Neural progenitor cell (in vitro differentiated cells): ENCODE measurements at regions not wholly inside any gene's neighbourhood (a gene's known extent, or its start where the extent isn't known, plus 50 kb on each side); places are given as distances from the start of the nearest gene placed in this dataset.

Experiments used
- DNase-seq: peaks from one replicate; pipeline ENCODE4 v3.0.0-alpha.2; 2016; ENCODE audit warnings: low spot score
- H2AFZ ChIP-seq: fragments of 200-600 bp; sonication (generic); replicated peaks from 2 replicates; pipeline ENCODE4 v1.6.1; 2016; ENCODE audit warnings: antibody characterized with exemption
- H3F3A ChIP-seq: fragments of 200-600 bp; sonication (generic); 2 replicates; pipeline ENCODE4 v1.6.1; 2016; ENCODE audit warnings: antibody characterized with exemption, low read depth
- H3K27ac ChIP-seq: fragments of 200-600 bp; sonication (generic); 2 replicates; pipeline ENCODE4 v1.5.1; 2016; ENCODE audit warnings: mild to moderate bottlenecking
- H3K27me3 ChIP-seq: fragments of 200-600 bp; sonication (generic); 2 replicates; pipeline ENCODE4 v1.6.1; 2016; ENCODE audit warnings: mild to moderate bottlenecking, moderate library complexity
- H3K36me3 ChIP-seq: fragments of 200-600 bp; sonication (generic); 2 replicates; pipeline ENCODE4 v1.5.1; 2016
- H3K4me1 ChIP-seq: fragments of 200-600 bp; sonication (generic); 2 replicates; pipeline ENCODE4 v1.6.1; 2016; ENCODE audit warnings: mixed run types
- H3K4me2 ChIP-seq: fragments of 200-600 bp; sonication (generic); 2 replicates; pipeline ENCODE4 v1.6.1; 2016
- H3K4me3 ChIP-seq: fragments of 200-600 bp; sonication (generic); 2 replicates; pipeline ENCODE4 v1.5.1; 2016
- H3K79me2 ChIP-seq: fragments of 200-600 bp; sonication (generic); 2 replicates; pipeline ENCODE4 v1.6.1; 2016; ENCODE audit warnings: low read depth
- H3K9ac ChIP-seq: fragments of 200-600 bp; sonication (generic); 2 replicates; pipeline ENCODE4 v1.6.1; 2016
- H3K9me3 ChIP-seq: fragments of 200-600 bp; sonication (generic); 2 replicates; pipeline ENCODE4 v1.5.1; 2016; ENCODE audit warnings: low read depth
- H4K20me1 ChIP-seq: fragments of 200-600 bp; sonication (generic); 2 replicates; pipeline ENCODE4 v1.6.1; 2016; ENCODE audit warnings: low read depth
- H3K27ac Mint-ChIP-seq: 3 replicates; pipeline ENCODE4 v1.8.0; 2021; ENCODE audit warnings: mixed read lengths
- H3K27me3 Mint-ChIP-seq: 2 replicates; pipeline ENCODE4 v1.8.0; 2022; ENCODE audit warnings: low read depth, mild to moderate bottlenecking, inconsistent platforms, moderate library complexity, mixed read lengths; ENCODE audit not compliant: insufficient read depth
- H3K36me3 Mint-ChIP-seq: 3 replicates; pipeline ENCODE4 v1.8.0; 2021; ENCODE audit warnings: mixed read lengths
- H3K4me1 Mint-ChIP-seq: 3 replicates; pipeline ENCODE4 v1.8.0; 2021; ENCODE audit warnings: mixed read lengths
- H3K4me3 Mint-ChIP-seq: 3 replicates; pipeline ENCODE4 v1.8.0; 2021; ENCODE audit warnings: mild to moderate bottlenecking, moderate library complexity, mixed read lengths
- H3K9me3 Mint-ChIP-seq: 3 replicates; pipeline ENCODE4 v1.8.0; 2020; ENCODE audit warnings: mixed read lengths
- EZH2 ChIP-seq: fragments of 200-600 bp; sonication (generic); IDR thresholded peaks from 2 replicates; pipeline ENCODE4 v1.6.1; 2017; ENCODE audit warnings: antibody characterized with exemption, mild to moderate bottlenecking, moderate library complexity
- EZH2phosphoT487 ChIP-seq: fragments of 200-600 bp; sonication (generic); IDR thresholded peaks from 2 replicates; pipeline ENCODE4 v1.6.1; 2017; ENCODE audit warnings: antibody characterized with exemption
- TF ChIP-seq, protein P1 (sequence below): fragments of 200-600 bp; sonication (generic); IDR thresholded peaks from 2 replicates; pipeline ENCODE4 v1.5.1; 2017; ENCODE audit warnings: antibody characterized with exemption, mild to moderate bottlenecking

- Histone ChIP-seq H3K9ac (no peak overlapping the region), H3K27ac (no peak overlapping the region), H3K79me2 (no peaks in the 10 kb centered on the region), H4K20me1 (no peaks in the 10 kb centered on the region), H3F3A (no peaks in the 10 kb centered on the region), H3K4me2 (no peak overlapping the region), H3K27me3 (no peaks in the 10 kb centered on the region), H3K36me3 (no peaks in the 10 kb centered on the region), H3K4me3 (no peak overlapping the region), H2AFZ (no peak overlapping the region), H3K4me1 (no peaks in the 10 kb centered on the region), H3K9me3 (no peaks in the 10 kb centered on the region)
- peaks cover 2% of the 10 kb centered on the region for H3K9me3 Mint-ChIP-seq
- no peaks in the 10 kb centered on the region for H3K36me3 Mint-ChIP-seq
- H3K4me3 Mint-ChIP-seq, result no peak overlapping the region
- DNase-seq, result no peak
- no peaks in the 10 kb centered on the region for H3K27me3 Mint-ChIP-seq
- no peak for TF ChIP-seq EZH2phosphoT487
- no peak for TF ChIP-seq EZH2
- TF ChIP-seq, protein P1, sequence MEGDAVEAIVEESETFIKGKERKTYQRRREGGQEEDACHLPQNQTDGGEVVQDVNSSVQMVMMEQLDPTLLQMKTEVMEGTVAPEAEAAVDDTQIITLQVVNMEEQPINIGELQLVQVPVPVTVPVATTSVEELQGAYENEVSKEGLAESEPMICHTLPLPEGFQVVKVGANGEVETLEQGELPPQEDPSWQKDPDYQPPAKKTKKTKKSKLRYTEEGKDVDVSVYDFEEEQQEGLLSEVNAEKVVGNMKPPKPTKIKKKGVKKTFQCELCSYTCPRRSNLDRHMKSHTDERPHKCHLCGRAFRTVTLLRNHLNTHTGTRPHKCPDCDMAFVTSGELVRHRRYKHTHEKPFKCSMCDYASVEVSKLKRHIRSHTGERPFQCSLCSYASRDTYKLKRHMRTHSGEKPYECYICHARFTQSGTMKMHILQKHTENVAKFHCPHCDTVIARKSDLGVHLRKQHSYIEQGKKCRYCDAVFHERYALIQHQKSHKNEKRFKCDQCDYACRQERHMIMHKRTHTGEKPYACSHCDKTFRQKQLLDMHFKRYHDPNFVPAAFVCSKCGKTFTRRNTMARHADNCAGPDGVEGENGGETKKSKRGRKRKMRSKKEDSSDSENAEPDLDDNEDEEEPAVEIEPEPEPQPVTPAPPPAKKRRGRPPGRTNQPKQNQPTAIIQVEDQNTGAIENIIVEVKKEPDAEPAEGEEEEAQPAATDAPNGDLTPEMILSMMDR, result no peak
- H3K27ac Mint-ChIP-seq, result no peak overlapping the region
- no peaks in the 10 kb centered on the region for H3K4me1 Mint-ChIP-seq
These were observed 453.2 kb upstream of the EPHA6 start for GRCh38 chr3:96361241-96361640.

DNA sequence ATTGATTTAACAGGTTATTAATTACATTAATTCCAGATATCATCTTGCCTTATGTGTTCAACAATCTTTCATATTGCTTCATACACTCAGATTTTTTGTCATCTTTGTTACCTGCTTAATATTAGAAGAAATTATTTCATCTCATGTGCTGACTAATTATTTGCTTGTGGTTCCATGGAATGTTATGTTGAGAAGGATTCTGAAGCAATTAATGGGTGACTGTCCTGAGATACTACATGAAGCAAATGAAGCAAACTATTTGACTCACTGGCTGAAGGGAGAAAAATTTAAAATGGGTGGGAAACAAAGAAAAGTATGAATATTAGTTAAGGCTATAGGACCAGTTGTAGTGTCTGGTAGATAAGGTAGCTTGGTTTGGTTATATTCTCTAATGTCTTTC lies 443.8 kb upstream of the EPHA6 start:
- Histone ChIP-seq H3K4me1 (no peaks in the 10 kb centered on the region), H3K27me3 (no peaks in the 10 kb centered on the region), H3K9ac (no peak overlapping the region), H4K20me1 (no peaks in the 10 kb centered on the region), H3K9me3 (no peaks in the 10 kb centered on the region), H3K27ac (no peak overlapping the region), H3F3A (no peaks in the 10 kb centered on the region), H3K4me3 (no peak overlapping the region), H3K79me2 (no peaks in the 10 kb centered on the region), H3K36me3 (no peaks in the 10 kb centered on the region), H3K4me2 (no peak overlapping the region), H2AFZ (no peak overlapping the region)
- Mint-ChIP-seq H3K27me3 (peaks cover 2% of the 10 kb centered on the region), H3K36me3 (no peaks in the 10 kb centered on the region), H3K4me3 (no peak overlapping the region), H3K9me3 (no peaks in the 10 kb centered on the region), H3K27ac (no peak overlapping the region), H3K4me1 (no peaks in the 10 kb centered on the region)
- TF ChIP-seq EZH2 (no peak), EZH2phosphoT487 (no peak)
- TF ChIP-seq, protein P1, result no peak
- no peak for DNase-seq

GRCh38 chr3:96410006-96410730 lies 404.2 kb upstream of the EPHA6 start:
- no peaks in the 10 kb centered on the region for H3K27me3 Mint-ChIP-seq
- Histone ChIP-seq H3F3A (no peaks in the 10 kb centered on the region), H3K27me3 (no peaks in the 10 kb centered on the region), H3K79me2 (no peaks in the 10 kb centered on the region), H3K4me2 (no peak overlapping the region), H3K4me3 (no peak overlapping the region), H3K9ac (no peak overlapping the region), H3K9me3 (no peaks in the 10 kb centered on the region), H3K27ac (no peak overlapping the region), H3K4me1 (no peaks in the 10 kb centered on the region), H4K20me1 (no peaks in the 10 kb centered on the region), H2AFZ (no peak overlapping the region), H3K36me3 (no peaks in the 10 kb centered on the region)
- DNase-seq, result no peak
- H3K36me3 Mint-ChIP-seq, result no peaks in the 10 kb centered on the region
- H3K27ac Mint-ChIP-seq, result no peak overlapping the region
- H3K9me3 Mint-ChIP-seq, result peaks cover 12% of the 10 kb centered on the region
- H3K4me1 Mint-ChIP-seq, result no peaks in the 10 kb centered on the region
- TF ChIP-seq EZH2 (no peak), EZH2phosphoT487 (no peak)
- TF ChIP-seq, protein P1, result no peak
- H3K4me3 Mint-ChIP-seq, result no peak overlapping the region
